ENCODE measurements at regions not wholly inside any gene's neighbourhood (a gene's known extent, or its start where the extent isn't known, plus 50 kb on each side); places are given as distances from the start of the nearest gene placed in this dataset.

DNA sequence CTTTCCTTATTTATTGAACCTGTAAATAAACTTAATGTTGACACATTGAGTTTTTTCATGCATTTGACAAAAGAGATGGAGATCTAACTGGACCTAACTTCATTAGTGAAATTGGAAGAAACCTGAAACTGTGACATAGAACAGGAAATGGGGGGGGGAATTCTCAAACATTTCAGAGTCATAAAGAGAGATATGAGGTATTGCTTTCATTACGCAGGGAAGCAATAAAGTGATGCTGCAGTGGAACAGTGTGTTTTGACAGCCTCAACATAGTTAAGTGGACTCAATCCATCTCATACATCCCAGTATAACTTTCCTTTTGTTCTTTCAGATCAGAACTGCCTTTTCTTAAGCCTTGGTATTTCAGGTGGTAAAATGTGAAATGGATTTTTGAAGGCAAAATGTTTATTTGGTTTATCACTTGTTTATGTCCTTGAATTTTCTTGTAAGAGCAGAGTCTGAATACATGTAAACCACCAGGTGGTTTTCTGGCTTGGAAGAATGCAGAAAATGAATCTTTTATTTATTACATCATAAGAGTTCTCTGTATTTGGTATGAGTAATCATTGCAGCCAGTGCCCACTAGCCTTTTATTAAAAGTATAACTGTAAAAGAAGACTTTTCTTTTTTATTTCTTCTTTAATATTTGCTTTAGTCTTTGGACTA lies 132.5 kb downstream of the ZNF326 start:
- H3K27ac ChIP-seq: peak overlapping the region; percentile 52
- TF ChIP-seq, protein P1, sequence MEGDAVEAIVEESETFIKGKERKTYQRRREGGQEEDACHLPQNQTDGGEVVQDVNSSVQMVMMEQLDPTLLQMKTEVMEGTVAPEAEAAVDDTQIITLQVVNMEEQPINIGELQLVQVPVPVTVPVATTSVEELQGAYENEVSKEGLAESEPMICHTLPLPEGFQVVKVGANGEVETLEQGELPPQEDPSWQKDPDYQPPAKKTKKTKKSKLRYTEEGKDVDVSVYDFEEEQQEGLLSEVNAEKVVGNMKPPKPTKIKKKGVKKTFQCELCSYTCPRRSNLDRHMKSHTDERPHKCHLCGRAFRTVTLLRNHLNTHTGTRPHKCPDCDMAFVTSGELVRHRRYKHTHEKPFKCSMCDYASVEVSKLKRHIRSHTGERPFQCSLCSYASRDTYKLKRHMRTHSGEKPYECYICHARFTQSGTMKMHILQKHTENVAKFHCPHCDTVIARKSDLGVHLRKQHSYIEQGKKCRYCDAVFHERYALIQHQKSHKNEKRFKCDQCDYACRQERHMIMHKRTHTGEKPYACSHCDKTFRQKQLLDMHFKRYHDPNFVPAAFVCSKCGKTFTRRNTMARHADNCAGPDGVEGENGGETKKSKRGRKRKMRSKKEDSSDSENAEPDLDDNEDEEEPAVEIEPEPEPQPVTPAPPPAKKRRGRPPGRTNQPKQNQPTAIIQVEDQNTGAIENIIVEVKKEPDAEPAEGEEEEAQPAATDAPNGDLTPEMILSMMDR (conservative IDR thresholded peaks at IDR 0.05): no peak

DNA sequence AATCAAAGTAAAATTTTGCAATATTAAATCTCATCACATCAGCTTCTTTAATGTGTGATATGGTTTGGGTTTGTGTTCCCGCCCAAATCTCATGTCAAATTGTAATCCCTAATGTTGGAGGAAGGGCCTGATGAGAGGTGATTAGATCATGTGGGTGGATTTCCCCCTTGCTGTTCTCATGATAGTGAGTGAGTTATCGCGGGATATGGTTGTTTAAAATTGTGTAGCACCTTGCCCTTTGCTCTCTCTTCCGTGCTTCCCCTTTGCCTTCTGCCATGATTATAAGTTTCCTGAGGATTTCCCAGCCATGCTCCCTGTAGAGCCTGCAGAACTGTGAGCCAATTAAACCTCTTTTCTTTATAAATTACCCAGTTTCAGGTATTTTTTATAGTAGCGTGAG lies 131.9 kb downstream of the ZNF326 start:
- peak overlapping the region; percentile 52 for H3K27ac ChIP-seq
- TF ChIP-seq, protein P1 (conservative IDR thresholded peaks at IDR 0.05): no peak

DNA sequence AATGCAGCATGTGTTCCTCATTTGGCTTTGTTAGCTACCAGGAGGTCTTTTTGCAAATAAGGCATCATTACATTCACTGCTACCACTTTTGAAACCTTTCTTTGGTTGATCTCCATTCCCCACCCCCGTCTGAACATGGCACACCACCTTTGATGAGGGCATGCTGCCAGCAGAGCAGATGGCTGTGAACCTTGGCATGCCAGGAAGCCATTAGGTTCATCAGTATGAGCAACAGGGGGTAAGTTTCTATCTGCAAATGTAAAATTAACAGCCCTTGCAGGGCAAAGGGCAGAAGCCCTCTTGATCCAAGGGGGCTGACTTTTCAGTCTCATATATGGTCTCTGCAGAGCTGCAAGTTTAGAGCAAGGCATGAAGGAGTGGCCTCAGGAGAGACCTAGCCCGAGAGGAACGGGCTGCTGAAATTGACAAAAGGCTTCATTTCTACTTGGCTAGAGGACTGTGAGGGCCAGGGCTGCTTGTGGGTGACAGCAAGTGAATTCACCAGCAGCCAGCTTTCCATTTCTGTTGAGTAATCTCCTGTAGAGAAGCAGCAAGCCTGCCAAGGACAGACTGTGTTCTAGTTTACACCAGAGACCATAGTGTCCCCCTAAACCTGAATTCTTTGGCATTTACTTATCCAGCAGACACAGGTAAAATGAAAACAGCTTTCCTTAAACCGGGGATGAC lies 127.9 kb downstream of the ZNF326 start:
- no peak overlapping the region for H3K27ac ChIP-seq
- TF ChIP-seq, protein P1 (conservative IDR thresholded peaks at IDR 0.05): no peak

DNA sequence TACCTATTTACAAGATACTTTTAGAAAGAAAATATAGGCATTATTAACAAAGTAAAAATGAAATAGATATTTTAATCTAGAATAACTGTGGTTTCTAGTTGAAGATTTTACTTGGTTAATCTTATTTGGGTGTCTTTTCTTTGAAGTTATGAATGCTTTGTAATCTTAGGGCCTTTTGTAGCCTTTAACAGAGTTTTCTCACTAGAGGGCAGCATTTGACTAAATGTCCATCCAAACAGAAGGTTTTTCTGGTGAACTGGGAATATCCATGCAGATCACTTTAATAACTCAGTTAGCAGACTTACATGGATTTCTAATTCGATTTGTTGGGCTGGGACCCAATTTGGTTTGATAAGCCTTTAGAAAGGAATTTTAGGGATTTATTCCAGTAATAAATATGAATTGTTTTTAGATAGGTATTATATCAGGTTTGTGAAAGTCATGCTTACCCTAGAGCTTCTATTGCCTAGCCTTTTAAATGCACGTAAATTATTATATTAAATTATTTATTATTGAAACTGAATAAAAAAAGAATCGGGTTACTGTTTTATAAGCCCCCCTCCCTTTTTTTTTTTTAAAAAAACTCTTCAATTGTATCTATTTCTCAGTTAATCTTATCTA lies 119.7 kb downstream of the ZNF326 start:
- TF ChIP-seq, protein P1 (conservative IDR thresholded peaks at IDR 0.05): peak; percentile 79
- no peak overlapping the region for H3K27ac ChIP-seq

DNA sequence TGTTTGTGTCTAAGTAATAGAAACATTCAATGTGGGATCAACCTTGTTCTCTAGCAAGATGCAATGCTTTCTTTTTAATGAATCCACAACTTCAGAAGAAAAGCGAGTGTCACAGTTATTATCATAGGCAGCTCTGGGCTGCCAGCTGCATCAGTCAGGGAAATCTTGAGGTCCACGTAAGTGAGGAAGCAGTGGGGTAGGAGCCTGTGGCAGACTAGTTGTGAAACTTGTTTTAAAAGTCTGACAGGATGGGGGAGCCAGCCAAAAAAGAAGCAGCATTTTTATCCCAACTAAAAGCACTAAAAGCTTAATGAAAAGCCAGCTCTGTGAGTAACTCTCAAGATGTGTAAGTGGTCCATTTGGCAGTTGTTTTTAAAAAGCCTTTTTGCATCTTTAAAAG lies 113.1 kb downstream of the ZNF326 start:
- H3K27ac ChIP-seq: no peak overlapping the region
- TF ChIP-seq, protein P1 (conservative IDR thresholded peaks at IDR 0.05): no peak

DNA sequence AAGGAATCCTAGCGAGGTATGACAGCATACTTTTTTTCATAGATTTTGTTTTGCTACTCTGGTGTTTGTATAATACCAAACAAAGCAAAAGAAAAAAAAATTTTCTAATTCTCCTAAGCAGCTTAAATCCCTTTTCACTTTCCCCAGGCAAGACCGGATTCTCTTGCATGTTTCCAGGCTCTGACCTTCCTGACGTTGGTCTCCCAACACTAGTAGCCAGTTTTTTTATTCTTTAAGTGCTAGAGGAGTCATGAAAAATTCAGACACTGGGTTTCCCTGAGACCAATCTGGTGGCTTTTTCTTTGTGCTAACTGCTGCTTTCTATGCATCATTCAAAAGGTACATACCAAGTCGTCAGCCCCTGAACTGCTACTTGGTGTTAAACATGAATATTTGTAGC lies 111.4 kb downstream of the ZNF326 start:
- H3K27ac ChIP-seq: no peak overlapping the region
- TF ChIP-seq, protein P1 (conservative IDR thresholded peaks at IDR 0.05): no peak

DNA sequence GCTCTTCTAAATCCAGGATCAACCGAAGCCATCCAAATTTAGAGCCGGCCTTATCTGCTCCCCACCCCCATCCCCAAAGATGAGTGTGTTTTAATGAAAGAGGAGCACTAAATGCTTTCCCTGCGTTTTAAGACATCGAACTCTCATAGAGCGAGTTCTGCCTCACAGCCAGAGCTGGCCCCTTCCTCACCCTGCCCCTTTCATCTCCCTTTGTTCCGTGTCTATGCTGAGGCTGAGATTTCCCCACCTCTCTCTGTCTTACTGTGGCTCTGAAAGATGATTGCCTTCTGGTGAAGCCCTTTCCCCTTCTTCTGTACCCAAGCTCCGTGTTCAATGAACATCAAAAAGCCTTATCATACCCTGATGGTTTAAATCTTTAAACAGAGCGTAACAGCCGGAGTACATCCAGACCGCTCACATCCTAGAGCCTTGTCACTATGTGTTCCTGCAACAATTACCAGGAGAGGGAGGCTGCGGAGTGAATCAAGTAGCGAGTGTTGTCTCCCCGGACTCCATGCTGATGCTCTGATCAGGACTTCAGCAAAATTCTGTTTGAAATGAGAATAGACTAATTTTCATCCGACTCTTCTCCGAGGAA lies 110.1 kb downstream of the ZNF326 start:
- TF ChIP-seq, protein P1 (conservative IDR thresholded peaks at IDR 0.05): no peak
- H3K27ac ChIP-seq: no peak overlapping the region

Measured in VCaP (cell line).